ENCODE measurements at regions not wholly inside any gene's neighbourhood (a gene's known extent, or its start where the extent isn't known, plus 50 kb on each side); places are given as distances from the start of the nearest gene placed in this dataset.

DNA sequence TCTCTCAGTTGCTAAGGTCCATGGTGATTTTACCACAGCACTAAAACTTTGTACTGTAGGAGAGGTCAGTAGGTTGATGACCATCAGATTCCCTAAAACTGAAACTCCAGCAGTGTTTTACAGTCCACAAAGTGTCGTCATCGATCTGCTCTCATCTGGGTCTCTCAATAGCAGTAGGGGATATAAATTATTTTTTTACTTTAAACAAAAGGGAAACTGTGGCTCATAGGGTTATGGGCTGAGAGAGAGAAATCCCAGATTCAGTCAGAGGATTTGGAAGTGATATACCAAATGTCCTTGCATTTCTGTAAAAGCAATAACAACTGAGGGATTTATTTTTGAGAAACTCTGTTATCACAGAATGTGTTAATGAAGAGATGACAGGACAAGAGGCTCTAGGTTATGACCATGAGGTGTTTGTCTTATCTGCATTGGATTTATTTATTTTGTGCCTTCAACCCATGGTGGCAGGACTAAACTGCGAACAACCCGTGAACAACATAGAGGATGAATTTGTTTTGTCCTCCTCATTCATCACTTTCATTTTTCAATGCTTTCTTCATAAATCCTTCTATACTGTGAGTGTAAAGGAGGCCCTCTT is 869.7 kb downstream of the OTOL1 start:
- TF ChIP-seq, protein P1, sequence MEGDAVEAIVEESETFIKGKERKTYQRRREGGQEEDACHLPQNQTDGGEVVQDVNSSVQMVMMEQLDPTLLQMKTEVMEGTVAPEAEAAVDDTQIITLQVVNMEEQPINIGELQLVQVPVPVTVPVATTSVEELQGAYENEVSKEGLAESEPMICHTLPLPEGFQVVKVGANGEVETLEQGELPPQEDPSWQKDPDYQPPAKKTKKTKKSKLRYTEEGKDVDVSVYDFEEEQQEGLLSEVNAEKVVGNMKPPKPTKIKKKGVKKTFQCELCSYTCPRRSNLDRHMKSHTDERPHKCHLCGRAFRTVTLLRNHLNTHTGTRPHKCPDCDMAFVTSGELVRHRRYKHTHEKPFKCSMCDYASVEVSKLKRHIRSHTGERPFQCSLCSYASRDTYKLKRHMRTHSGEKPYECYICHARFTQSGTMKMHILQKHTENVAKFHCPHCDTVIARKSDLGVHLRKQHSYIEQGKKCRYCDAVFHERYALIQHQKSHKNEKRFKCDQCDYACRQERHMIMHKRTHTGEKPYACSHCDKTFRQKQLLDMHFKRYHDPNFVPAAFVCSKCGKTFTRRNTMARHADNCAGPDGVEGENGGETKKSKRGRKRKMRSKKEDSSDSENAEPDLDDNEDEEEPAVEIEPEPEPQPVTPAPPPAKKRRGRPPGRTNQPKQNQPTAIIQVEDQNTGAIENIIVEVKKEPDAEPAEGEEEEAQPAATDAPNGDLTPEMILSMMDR (IDR thresholded peaks at IDR 0.05; ENCODE audit: low read depth, low read length): no peak
- no peak for TF ChIP-seq EZH2phosphoT487 (IDR thresholded peaks at IDR 0.05; ENCODE audit: low read depth)

Data from OCI-LY3 (cell line).